ENCODE measurements at regions not wholly inside any gene's neighbourhood (a gene's known extent, or its start where the extent isn't known, plus 50 kb on each side); places are given as distances from the start of the nearest gene placed in this dataset.

GRCh38 chr17:71724339-71724738, 396.5 kb upstream of the SOX9 start:
- DNase-seq = no peak
- ChIA-PET POLR2A (no interaction called here), CTCF (no interaction called here)
- Mint-ChIP-seq H3K9me3 (peaks cover 3% of the 10 kb centered on the region), H3K27ac (no peak overlapping the region), H3K27me3 (no peaks in the 10 kb centered on the region), H3K4me1 (no peaks in the 10 kb centered on the region), H3K4me3 (no peak overlapping the region), H3K36me3 (ENCODE audit: low read depth) (no peaks in the 10 kb centered on the region)

- Mint-ChIP-seq H3K9me3 (peaks cover 7% of the 10 kb centered on the region), H3K4me3 (no peak overlapping the region), H3K27ac (no peak overlapping the region), H3K36me3 (ENCODE audit: low read depth) (no peaks in the 10 kb centered on the region), H3K27me3 (no peaks in the 10 kb centered on the region), H3K4me1 (no peaks in the 10 kb centered on the region)
- no peak for DNase-seq
- CTCF ChIA-PET = no interaction called here
- POLR2A ChIA-PET = no interaction called here
Measured at GRCh38 chr17:71725811-71726210, 395.0 kb upstream of the SOX9 start.

GRCh38 chr17:71726341-71726740, 394.5 kb upstream of the SOX9 start:
- no peaks in the 10 kb centered on the region for H3K27me3 Mint-ChIP-seq
- no peak for DNase-seq
- H3K9me3 Mint-ChIP-seq = peaks cover 8% of the 10 kb centered on the region
- ChIA-PET CTCF (no interaction called here), POLR2A (no interaction called here)
- H3K4me3 Mint-ChIP-seq = no peak overlapping the region
- no peaks in the 10 kb centered on the region for H3K36me3 Mint-ChIP-seq (ENCODE audit: low read depth)
- H3K27ac Mint-ChIP-seq = no peak overlapping the region
- no peaks in the 10 kb centered on the region for H3K4me1 Mint-ChIP-seq

GRCh38 chr17:71727292-71727691, 393.5 kb upstream of the SOX9 start:
- POLR2A ChIA-PET = no interaction called here

GRCh38 chr17:71727723-71728122, 393.1 kb upstream of the SOX9 start:
- Mint-ChIP-seq H3K4me3 (no peak overlapping the region), H3K27me3 (no peaks in the 10 kb centered on the region), H3K27ac (no peak overlapping the region), H3K9me3 (peaks cover 10% of the 10 kb centered on the region), H3K36me3 (ENCODE audit: low read depth) (no peaks in the 10 kb centered on the region), H3K4me1 (no peaks in the 10 kb centered on the region)
- ChIA-PET CTCF (no interaction called here), POLR2A (no interaction called here)
- no peak for DNase-seq

More at GRCh38 chr17:71727292-71727691, 393.5 kb upstream of the SOX9 start:
- H3K4me3 Mint-ChIP-seq = no peak overlapping the region
- H3K27ac Mint-ChIP-seq = no peak overlapping the region
- CTCF ChIA-PET = no interaction called here
- H3K27me3 Mint-ChIP-seq = no peaks in the 10 kb centered on the region
- H3K36me3 Mint-ChIP-seq (ENCODE audit: low read depth) = no peaks in the 10 kb centered on the region
- H3K9me3 Mint-ChIP-seq = peaks cover 10% of the 10 kb centered on the region
- DNase-seq = no peak
- H3K4me1 Mint-ChIP-seq = no peaks in the 10 kb centered on the region

- H3K36me3 Mint-ChIP-seq (ENCODE audit: low read depth) = no peaks in the 10 kb centered on the region
- peaks cover 10% of the 10 kb centered on the region for H3K9me3 Mint-ChIP-seq
- POLR2A ChIA-PET = no interaction called here
- H3K27ac Mint-ChIP-seq = no peak overlapping the region
- H3K4me1 Mint-ChIP-seq = no peaks in the 10 kb centered on the region
- DNase-seq = no peak
- no peak overlapping the region for H3K4me3 Mint-ChIP-seq
- H3K27me3 Mint-ChIP-seq = no peaks in the 10 kb centered on the region
- CTCF ChIA-PET = no interaction called here
Measured at GRCh38 chr17:71730871-71731270, 389.9 kb upstream of the SOX9 start.

- Mint-ChIP-seq H3K4me3 (no peak overlapping the region), H3K4me1 (no peaks in the 10 kb centered on the region), H3K36me3 (ENCODE audit: low read depth) (no peaks in the 10 kb centered on the region), H3K9me3 (peaks cover 2% of the 10 kb centered on the region), H3K27ac (no peak overlapping the region), H3K27me3 (no peaks in the 10 kb centered on the region)
- ChIA-PET CTCF (no interaction called here), POLR2A (no interaction called here)
- DNase-seq = no peak
Measured at GRCh38 chr17:71735893-71736292, 384.9 kb upstream of the SOX9 start.

- no peak for DNase-seq
- ChIA-PET POLR2A (no interaction called here), CTCF (no interaction called here)
- H3K27ac Mint-ChIP-seq = no peak overlapping the region
- no peaks in the 10 kb centered on the region for H3K9me3 Mint-ChIP-seq
- H3K36me3 Mint-ChIP-seq (ENCODE audit: low read depth) = no peaks in the 10 kb centered on the region
- H3K4me3 Mint-ChIP-seq = no peak overlapping the region
- H3K4me1 Mint-ChIP-seq = no peaks in the 10 kb centered on the region
- no peaks in the 10 kb centered on the region for H3K27me3 Mint-ChIP-seq
Measured at GRCh38 chr17:71740866-71741265, 380.0 kb upstream of the SOX9 start.

GRCh38 chr17:71741836-71742235, 379.0 kb upstream of the SOX9 start:
- Mint-ChIP-seq H3K27me3 (no peaks in the 10 kb centered on the region), H3K4me1 (no peaks in the 10 kb centered on the region), H3K27ac (no peak overlapping the region), H3K36me3 (ENCODE audit: low read depth) (no peaks in the 10 kb centered on the region), H3K9me3 (no peaks in the 10 kb centered on the region), H3K4me3 (no peak overlapping the region)
- ChIA-PET CTCF (no interaction called here), POLR2A (no interaction called here)
- no peak for DNase-seq

GRCh38 chr17:71748872-71749271, 371.9 kb upstream of the SOX9 start:
- H3K27me3 Mint-ChIP-seq = no peaks in the 10 kb centered on the region
- ChIA-PET CTCF (no interaction called here), POLR2A (no interaction called here)
- H3K4me3 Mint-ChIP-seq = no peak overlapping the region
- H3K36me3 Mint-ChIP-seq (ENCODE audit: low read depth) = no peaks in the 10 kb centered on the region
- DNase-seq = no peak
- no peak overlapping the region for H3K27ac Mint-ChIP-seq
- H3K9me3 Mint-ChIP-seq = no peaks in the 10 kb centered on the region
- no peaks in the 10 kb centered on the region for H3K4me1 Mint-ChIP-seq

- POLR2A ChIA-PET = no interaction called here
- Mint-ChIP-seq H3K36me3 (ENCODE audit: low read depth) (no peaks in the 10 kb centered on the region), H3K27me3 (no peaks in the 10 kb centered on the region), H3K9me3 (no peaks in the 10 kb centered on the region), H3K27ac (no peak overlapping the region), H3K4me1 (no peaks in the 10 kb centered on the region), H3K4me3 (no peak overlapping the region)
- CTCF ChIA-PET = interaction anchor here (0.6 kb wide), 1 partner anchor 1802 kb away, joined by 7 read pairs; no protein-coding TSS in a partner anchor
- DNase-seq = no peak
Measured at GRCh38 chr17:71753070-71753469, 367.8 kb upstream of the SOX9 start.

GRCh38 chr17:71757156-71757555, 363.7 kb upstream of the SOX9 start:
- H3K9me3 Mint-ChIP-seq = no peaks in the 10 kb centered on the region
- H3K4me1 Mint-ChIP-seq = no peaks in the 10 kb centered on the region
- no peak overlapping the region for H3K27ac Mint-ChIP-seq
- ChIA-PET CTCF (interaction anchor here (0.7 kb wide), 1 partner anchor 772 kb away, joined by 4 read pairs; no protein-coding TSS in a partner anchor), POLR2A (no interaction called here)
- no peak overlapping the region for H3K4me3 Mint-ChIP-seq
- no peaks in the 10 kb centered on the region for H3K27me3 Mint-ChIP-seq
- DNase-seq = no peak
- no peaks in the 10 kb centered on the region for H3K36me3 Mint-ChIP-seq (ENCODE audit: low read depth)

- POLR2A ChIA-PET = no interaction called here
- H3K4me1 Mint-ChIP-seq = no peaks in the 10 kb centered on the region
- H3K36me3 Mint-ChIP-seq (ENCODE audit: low read depth) = no peaks in the 10 kb centered on the region
- no peak for DNase-seq
- no peaks in the 10 kb centered on the region for H3K27me3 Mint-ChIP-seq
- no peak overlapping the region for H3K27ac Mint-ChIP-seq
- H3K4me3 Mint-ChIP-seq = no peak overlapping the region
- H3K9me3 Mint-ChIP-seq = no peaks in the 10 kb centered on the region
- CTCF ChIA-PET = no interaction called here
Measured at GRCh38 chr17:71757956-71758355, 362.9 kb upstream of the SOX9 start.

GRCh38 chr17:71759422-71760060, 361.3 kb upstream of the SOX9 start:
- H3K4me1 Mint-ChIP-seq = no peaks in the 10 kb centered on the region
- POLR2A ChIA-PET = no interaction called here

More at GRCh38 chr17:71759422-71760060, 361.3 kb upstream of the SOX9 start:
- no peaks in the 10 kb centered on the region for H3K9me3 Mint-ChIP-seq
- H3K36me3 Mint-ChIP-seq (ENCODE audit: low read depth) = no peaks in the 10 kb centered on the region
- no peak overlapping the region for H3K4me3 Mint-ChIP-seq
- H3K27me3 Mint-ChIP-seq = no peaks in the 10 kb centered on the region
- no peak for DNase-seq
- CTCF ChIA-PET = interaction anchor here (1.1 kb wide), 1 partner anchor 34 kb away, joined by 3 read pairs; no protein-coding TSS in a partner anchor
- H3K27ac Mint-ChIP-seq = no peak overlapping the region
